Mesenchymal stem cell (in vitro differentiated cells and primary cell): ENCODE measurements at regions not wholly inside any gene's neighbourhood (a gene's known extent, or its start where the extent isn't known, plus 50 kb on each side); places are given as distances from the start of the nearest gene placed in this dataset.

Experiments
- DNase-seq: peaks from one replicate; pipeline ENCODE4 v3.0.0-alpha.2; 2013
- H2AFZ ChIP-seq: one replicate; pipeline ENCODE4 v1.6.1; 2013; ENCODE audit warnings: low read depth, mild to moderate bottlenecking, control low read depth, inconsistent platforms, low read length, moderate library complexity
- H2AK5ac ChIP-seq: 2 replicates; pipeline ENCODE4 v1.6.1; 2013; ENCODE audit warnings: low read length, moderate library complexity, mild to moderate bottlenecking, inconsistent platforms; ENCODE audit not compliant: severe bottlenecking
- H2BK120ac ChIP-seq: one replicate; pipeline ENCODE4 v1.6.1; 2013; ENCODE audit warnings: low read depth, mild to moderate bottlenecking, inconsistent platforms, low read length, moderate library complexity
- H2BK12ac ChIP-seq, 2 experiments: one replicate each; pipeline ENCODE4 v1.6.1; 2013; ENCODE audit warnings: inconsistent platforms in 2 of 2, low read length in 2 of 2, mild to moderate bottlenecking in 2 of 2, moderate library complexity in 2 of 2, control low read depth in 1 of 2
- H2BK15ac ChIP-seq: one replicate; pipeline ENCODE4 v1.6.1; 2013; ENCODE audit warnings: mild to moderate bottlenecking, low read depth, inconsistent platforms; ENCODE audit not compliant: poor library complexity, severe bottlenecking
- H2BK5ac ChIP-seq: 2 replicates; pipeline ENCODE4 v1.6.1; 2013; ENCODE audit warnings: low read depth, mild to moderate bottlenecking, low read length, control low read depth, inconsistent platforms; ENCODE audit not compliant: poor library complexity, severe bottlenecking
- H3K14ac ChIP-seq, 2 experiments: one replicate each; pipeline ENCODE4 v1.6.1; 2013; ENCODE audit warnings: inconsistent platforms in 2 of 2, low read length in 2 of 2, control low read depth in 1 of 2, mild to moderate bottlenecking in 1 of 2, moderate library complexity in 1 of 2
- H3K18ac ChIP-seq, 2 experiments: one replicate each; pipeline ENCODE4 v1.6.1; 2013; ENCODE audit warnings: inconsistent platforms in 2 of 2, low read length in 2 of 2, control low read depth in 1 of 2, low read depth in 1 of 2, mild to moderate bottlenecking in 1 of 2
- H3K23ac ChIP-seq, 2 experiments: one replicate each; pipeline ENCODE4 v1.6.1; 2013; ENCODE audit warnings: inconsistent platforms in 2 of 2, low read length in 2 of 2, mild to moderate bottlenecking in 2 of 2, moderate library complexity in 2 of 2, control low read depth in 1 of 2
- H3K27ac ChIP-seq: 2 replicates; pipeline ENCODE4 v1.5.1; 2013; ENCODE audit warnings: mild to moderate bottlenecking, moderate library complexity, low read length, control low read depth, inconsistent platforms; ENCODE audit not compliant: poor library complexity, severe bottlenecking
- H3K27me3 ChIP-seq, 2 experiments: 2 replicates each; pipeline versions ENCODE4 v1.6.1 to v1.7.0; 2013; ENCODE audit warnings: low read length in 2 of 2, mild to moderate bottlenecking in 2 of 2, moderate library complexity in 2 of 2, control low read depth in 1 of 2, inconsistent platforms in 1 of 2; ENCODE audit not compliant: control insufficient read depth in 1 of 2, insufficient read depth in 1 of 2
- H3K36me3 ChIP-seq, 2 experiments: 2 replicates each; pipeline versions ENCODE4 v1.6.1 to v1.7.0; 2013; ENCODE audit warnings: low read length in 2 of 2, control low read depth in 1 of 2, inconsistent platforms in 1 of 2, low read depth in 1 of 2, mild to moderate bottlenecking in 1 of 2; ENCODE audit not compliant: insufficient read depth in 2 of 2, control insufficient read depth in 1 of 2
- H3K4ac ChIP-seq, 2 experiments: one replicate each; pipeline ENCODE4 v1.6.1; 2013; ENCODE audit warnings: inconsistent platforms in 2 of 2, low read length in 2 of 2, mild to moderate bottlenecking in 2 of 2, moderate library complexity in 2 of 2, control low read depth in 1 of 2, low read depth in 1 of 2
- H3K4me1 ChIP-seq: 2 replicates; pipeline ENCODE4 v1.6.1; 2013; ENCODE audit warnings: low read depth, low read length, control low read depth; ENCODE audit not compliant: control insufficient read depth, insufficient read depth
- H3K4me2 ChIP-seq: 2 replicates; pipeline ENCODE4 v1.6.1; 2013; ENCODE audit warnings: low read length, mild to moderate bottlenecking, inconsistent platforms; ENCODE audit not compliant: poor library complexity, severe bottlenecking
- H3K4me3 ChIP-seq, 2 experiments: 2 replicates each; pipeline versions ENCODE4 v1.5.1 to v1.7.0; 2013; ENCODE audit warnings: low read length in 2 of 2, mild to moderate bottlenecking in 2 of 2, control low read depth in 1 of 2, low read depth in 1 of 2; ENCODE audit not compliant: insufficient read depth in 1 of 2
- H3K79me1 ChIP-seq: replicated peaks from 2 replicates; pipeline ENCODE4 v1.6.1; 2013; ENCODE audit warnings: mild to moderate bottlenecking, control low read depth, low read length, inconsistent platforms; ENCODE audit not compliant: poor library complexity, severe bottlenecking
- H3K9ac ChIP-seq: 2 replicates; pipeline ENCODE4 v1.7.0; 2013; ENCODE audit warnings: mild to moderate bottlenecking, low read length, moderate library complexity
- H3K9me3 ChIP-seq: 2 replicates; pipeline ENCODE4 v1.7.0; 2013; ENCODE audit warnings: mild to moderate bottlenecking, low read length; ENCODE audit not compliant: control insufficient read depth
- H4K8ac ChIP-seq: one replicate; pipeline ENCODE4 v1.6.1; 2013; ENCODE audit warnings: inconsistent platforms, mild to moderate bottlenecking, low read length, moderate library complexity
- H4K91ac ChIP-seq: one replicate; pipeline ENCODE4 v1.6.1; 2013; ENCODE audit warnings: mild to moderate bottlenecking, low read length, inconsistent platforms
- WGBS: methylation state at CpG from one replicate; pipeline ENCODE4 v1.1.7; 2013; ENCODE audit warnings: mixed read lengths; 5-methylcytosine and 5-hydroxymethylcytosine counted together

DNA sequence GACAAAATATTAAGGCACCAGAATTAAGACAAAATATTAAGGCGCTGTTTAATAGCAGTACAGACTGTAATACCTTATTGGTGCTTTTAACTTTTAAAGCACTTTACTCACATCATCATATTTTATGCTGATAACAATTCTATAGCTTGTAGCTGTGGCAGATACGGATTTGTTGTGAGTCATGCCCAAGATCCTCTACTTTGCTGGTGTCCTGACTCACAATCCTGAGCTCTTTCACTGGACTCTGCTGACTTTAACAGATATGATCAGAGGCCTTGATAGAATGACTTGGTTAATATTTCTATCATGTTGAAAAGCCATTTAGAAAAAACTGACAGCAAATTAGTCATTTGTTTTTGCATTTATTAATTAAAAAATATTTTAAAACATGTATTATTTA lies 99.0 kb upstream of the PKP2 start:
- H3K27me3 ChIP-seq: no peaks in the 10 kb centered on the region
- H3K27ac ChIP-seq: no peak overlapping the region
- WGBS: no CpG with 5 or more reads among the region's 2 CpGs
- H3K14ac ChIP-seq: no peak overlapping the region
- no peak overlapping the region for H3K4me3 ChIP-seq
- no peak overlapping the region for H3K4ac ChIP-seq
- H3K4me1 ChIP-seq: no peaks in the 10 kb centered on the region
- no peak overlapping the region for H2AK5ac ChIP-seq
- H3K4me2 ChIP-seq: no peak overlapping the region
- H3K23ac ChIP-seq: no peak overlapping the region
- DNase-seq: no peak
- no peak overlapping the region for H2BK120ac ChIP-seq
- no peak overlapping the region for H4K91ac ChIP-seq
- H3K79me1 ChIP-seq: no peaks in the 10 kb centered on the region
- H2BK5ac ChIP-seq: no peak overlapping the region
- no peak overlapping the region for H2BK15ac ChIP-seq
- no peak overlapping the region for H2BK12ac ChIP-seq
- no peaks in the 10 kb centered on the region for H3K9me3 ChIP-seq
- no peak overlapping the region for H3K18ac ChIP-seq
- H3K36me3 ChIP-seq: no peaks in the 10 kb centered on the region
- no peak overlapping the region for H2AFZ ChIP-seq
- H3K9ac ChIP-seq: no peak overlapping the region
- no peak overlapping the region for H4K8ac ChIP-seq

DNA sequence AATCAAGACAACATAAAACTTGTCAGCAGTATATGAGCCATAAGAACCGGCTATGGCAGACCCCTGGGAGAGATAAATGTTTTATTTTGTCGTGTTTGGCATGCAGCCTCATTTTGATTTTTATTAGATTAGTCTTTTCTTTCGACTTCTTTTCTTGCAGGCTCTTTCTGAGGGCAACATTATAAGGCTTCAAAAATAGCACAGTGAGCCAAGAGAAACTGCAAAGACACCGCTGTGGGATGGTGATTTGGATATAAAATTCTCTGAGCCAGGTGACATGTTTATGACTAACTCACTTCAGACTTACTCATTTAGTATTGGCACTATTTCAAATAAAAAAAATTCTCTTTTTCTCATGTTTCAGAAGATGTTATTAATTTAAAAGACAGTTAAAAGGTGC lies 96.8 kb upstream of the PKP2 start:
- H3K27ac ChIP-seq: no peak overlapping the region
- H3K18ac ChIP-seq: no peak overlapping the region
- H3K4me2 ChIP-seq: no peak overlapping the region
- H4K91ac ChIP-seq: no peak overlapping the region
- H3K23ac ChIP-seq: no peak overlapping the region
- H3K4me1 ChIP-seq: no peaks in the 10 kb centered on the region
- no peaks in the 10 kb centered on the region for H3K9me3 ChIP-seq
- H2BK15ac ChIP-seq: no peak overlapping the region
- no peak overlapping the region for H3K9ac ChIP-seq
- no peak overlapping the region for H3K4ac ChIP-seq
- no peak overlapping the region for H2BK120ac ChIP-seq
- H3K36me3 ChIP-seq: no peaks in the 10 kb centered on the region
- H3K14ac ChIP-seq: no peak overlapping the region
- no peak overlapping the region for H4K8ac ChIP-seq
- H2BK5ac ChIP-seq: no peak overlapping the region
- no peak for DNase-seq
- WGBS: 90% methylated on average over 3 of the region's 4 CpGs
- no peak overlapping the region for H3K4me3 ChIP-seq
- no peak overlapping the region for H2AK5ac ChIP-seq
- H3K27me3 ChIP-seq: no peaks in the 10 kb centered on the region
- no peak overlapping the region for H2BK12ac ChIP-seq
- no peak overlapping the region for H2AFZ ChIP-seq
- H3K79me1 ChIP-seq: no peaks in the 10 kb centered on the region

DNA sequence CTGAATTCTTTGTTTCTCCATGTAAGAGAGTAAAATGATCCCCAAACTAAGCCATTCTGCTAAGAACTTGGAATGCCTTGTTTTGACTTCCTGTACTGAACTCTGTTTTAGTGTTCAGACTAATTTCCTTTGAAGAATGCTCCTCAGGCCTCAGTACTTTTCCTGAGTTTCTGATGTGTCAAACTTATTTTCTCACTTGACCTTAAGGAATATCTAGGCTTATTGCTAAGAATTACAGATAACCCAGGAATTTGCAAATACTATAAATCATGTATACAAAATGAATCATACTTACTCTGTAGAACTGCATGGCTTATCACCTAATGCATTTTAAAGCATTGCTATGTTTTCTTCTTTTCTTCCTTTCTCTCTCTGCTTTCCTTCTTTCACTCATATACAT lies 93.1 kb upstream of the PKP2 start:
- no peak overlapping the region for H4K8ac ChIP-seq
- H2AFZ ChIP-seq: no peak overlapping the region
- H3K23ac ChIP-seq: no peak overlapping the region
- no peak overlapping the region for H4K91ac ChIP-seq
- H3K4me2 ChIP-seq: no peak overlapping the region
- no peak overlapping the region for H3K9ac ChIP-seq
- no peak overlapping the region for H3K4me3 ChIP-seq
- no peak overlapping the region for H2BK15ac ChIP-seq
- H2BK5ac ChIP-seq: no peak overlapping the region
- no peak overlapping the region for H3K14ac ChIP-seq
- no peaks in the 10 kb centered on the region for H3K4me1 ChIP-seq
- H3K27ac ChIP-seq: no peak overlapping the region
- H3K79me1 ChIP-seq: no peaks in the 10 kb centered on the region
- H3K18ac ChIP-seq: no peak overlapping the region
- DNase-seq: no peak
- no peaks in the 10 kb centered on the region for H3K27me3 ChIP-seq
- H3K4ac ChIP-seq: no peak overlapping the region
- no peaks in the 10 kb centered on the region for H3K9me3 ChIP-seq
- H2BK120ac ChIP-seq: no peak overlapping the region
- H2BK12ac ChIP-seq: no peak overlapping the region
- no peak overlapping the region for H2AK5ac ChIP-seq
- H3K36me3 ChIP-seq: no peaks in the 10 kb centered on the region

DNA sequence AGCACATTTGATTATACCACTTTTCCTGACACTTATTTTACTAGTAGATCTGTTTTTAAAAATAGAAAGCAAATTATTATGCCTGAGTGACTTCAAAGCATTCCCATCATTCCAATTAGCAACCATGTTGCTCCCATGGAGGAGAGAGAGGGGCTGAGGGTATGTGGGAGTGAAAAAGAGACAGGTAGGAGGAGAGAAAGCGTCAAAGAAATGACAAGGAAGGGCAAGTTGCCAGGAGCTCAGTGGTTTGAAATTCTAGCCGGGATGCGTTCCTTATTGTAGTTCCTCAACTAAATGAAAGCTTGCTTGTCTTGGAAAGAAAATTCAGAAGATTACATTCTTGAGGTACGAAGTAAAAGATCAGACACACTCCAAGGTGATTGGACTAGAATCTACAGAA lies 92.4 kb upstream of the PKP2 start:
- 80% methylated on average over 2 of the region's 4 CpGs for whole genome bisulfite sequencing
- no peaks in the 10 kb centered on the region for H3K27me3 ChIP-seq

More for the DNA sequence above, 92.4 kb upstream of the PKP2 start:
- Histone ChIP-seq H3K36me3 (no peaks in the 10 kb centered on the region), H3K9ac (no peak overlapping the region), H3K14ac (no peak overlapping the region), H4K8ac (no peak overlapping the region), H2BK15ac (no peak overlapping the region), H3K4me2 (no peak overlapping the region), H3K27ac (no peak overlapping the region), H3K4ac (no peak overlapping the region), H2AFZ (no peak overlapping the region), H4K91ac (no peak overlapping the region), H2BK12ac (no peak overlapping the region), H2BK120ac (no peak overlapping the region), H3K18ac (no peak overlapping the region), H2AK5ac (no peak overlapping the region), H3K4me3 (no peak overlapping the region), H3K23ac (no peak overlapping the region), H3K9me3 (no peaks in the 10 kb centered on the region), H3K4me1 (no peaks in the 10 kb centered on the region), H3K79me1 (no peaks in the 10 kb centered on the region), H2BK5ac (no peak overlapping the region)
- DNase-seq: no peak
